Erythroblast (primary cell): ENCODE measurements at regions not wholly inside any gene's neighbourhood (a gene's known extent, or its start where the extent isn't known, plus 50 kb on each side); places are given as distances from the start of the nearest gene placed in this dataset.
"Not testable (repeated sequence)": the region's sequence is repeated elsewhere in the genome, so short reads cannot be mapped to it uniquely, and the experiment has no call there.

Experiments
- GATA1 ChIP-seq: IDR thresholded peaks from 2 replicates; pipeline ENCODE4 v1.6.1; 2011; ENCODE audit warnings: low read depth, mild to moderate bottlenecking, control low read depth, low read length, moderate library complexity
- POLR2A ChIP-seq: IDR thresholded peaks from 2 replicates; pipeline ENCODE4 v1.6.1; 2011; ENCODE audit warnings: mild to moderate bottlenecking, low read length

GRCh38 chr1:118803128-118803527, 185.0 kb downstream of the TBX15 start:
- TF ChIP-seq POLR2A, GATA1: not testable (repeated sequence)
